Islet precursor cell (in vitro differentiated cells): ENCODE measurements at regions not wholly inside any gene's neighbourhood (a gene's known extent, or its start where the extent isn't known, plus 50 kb on each side); places are given as distances from the start of the nearest gene placed in this dataset.
"Not testable (repeated sequence)": the region's sequence is repeated elsewhere in the genome, so short reads cannot be mapped to it uniquely, and the experiment has no call there.

Experiments
- DNase-seq: peaks from one replicate; pipeline ENCODE4 v3.0.0-alpha.2; 2018

GRCh38 chr2:76697439-76697838, 824.7 kb downstream of the LRRTM4 start:
- not testable (repeated sequence) for DNase-seq

GRCh38 chr2:76692908-76693307, 829.3 kb downstream of the LRRTM4 start:
- peak; percentile 87 for DNase-seq

GRCh38 chr2:76688732-76689131, 833.4 kb downstream of the LRRTM4 start:
- no peak for DNase-seq

GRCh38 chr2:76687923-76688322, 834.3 kb downstream of the LRRTM4 start:
- no peak for DNase-seq

DNA sequence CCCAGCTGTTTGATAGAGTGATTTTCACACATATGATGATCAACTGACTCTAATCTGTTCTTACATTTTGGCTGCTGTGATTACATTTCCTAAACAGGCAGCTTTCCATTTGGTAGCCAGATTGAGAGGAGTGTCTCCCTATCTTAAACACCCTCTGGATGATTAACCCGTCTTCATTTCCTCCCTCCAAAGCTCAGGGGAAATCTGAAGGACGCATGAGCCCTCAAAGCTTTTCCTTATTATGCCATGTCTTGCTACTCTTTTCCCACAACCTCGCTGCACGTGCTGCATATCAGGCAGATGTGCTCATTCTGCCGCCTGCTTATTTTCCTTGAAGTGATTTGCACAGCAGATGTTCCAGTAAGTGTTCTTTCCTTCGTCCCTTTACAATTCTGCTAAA, 837.4 kb downstream of the LRRTM4 start:
- no peak for DNase-seq

GRCh38 chr2:76679025-76679396, 843.2 kb downstream of the LRRTM4 start:
- no peak for DNase-seq

- no peak for DNase-seq
Observed at GRCh38 chr2:76678383-76679024, 843.7 kb downstream of the LRRTM4 start.

GRCh38 chr2:76675212-76675611, 847.0 kb downstream of the LRRTM4 start:
- no peak for DNase-seq

DNA sequence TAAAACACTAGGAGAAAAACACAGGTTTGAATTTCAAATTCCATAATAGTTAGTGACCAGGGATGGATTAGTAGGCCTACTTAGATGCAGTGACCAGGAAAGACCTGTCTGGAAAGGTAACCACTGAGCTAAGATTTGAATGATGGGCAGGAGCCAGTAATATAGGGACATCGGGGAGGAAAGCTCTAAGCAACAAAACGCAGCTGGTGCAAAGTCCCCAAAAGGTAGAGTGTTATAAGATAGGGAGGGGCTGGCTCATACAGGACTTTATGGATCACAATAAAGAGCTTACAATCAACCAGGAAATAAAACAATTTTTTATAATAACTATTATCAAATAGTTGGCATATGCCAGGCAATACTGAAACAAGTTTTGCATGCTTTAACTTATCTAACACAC, 849.4 kb downstream of the LRRTM4 start:
- no peak for DNase-seq

DNA sequence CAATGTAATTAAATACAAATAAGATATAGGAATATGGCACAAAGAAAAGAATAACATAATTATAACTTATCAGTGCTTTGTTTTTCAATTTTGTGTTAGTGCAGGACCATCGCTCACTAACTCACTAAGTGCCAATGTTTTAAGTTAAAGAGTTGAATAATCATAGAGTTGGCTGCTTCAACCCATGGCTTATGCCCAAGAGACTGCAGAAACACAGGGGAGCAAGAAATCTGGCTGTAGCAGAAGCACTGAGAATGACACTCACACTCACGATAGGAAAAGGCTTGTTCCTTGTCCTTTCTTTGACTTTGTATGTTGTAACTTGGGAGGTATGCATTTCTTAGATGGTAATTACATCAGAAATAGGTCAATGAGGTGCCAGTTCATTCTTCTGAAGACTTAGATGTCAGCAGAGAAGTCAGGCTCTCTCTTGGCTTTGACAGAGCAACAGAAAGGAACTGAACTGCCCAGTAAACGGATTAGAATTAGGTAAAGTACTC, 852.2 kb downstream of the LRRTM4 start:
- DNase-seq = no peak

GRCh38 chr2:76668279-76668678, 853.9 kb downstream of the LRRTM4 start:
- DNase-seq = no peak

DNA sequence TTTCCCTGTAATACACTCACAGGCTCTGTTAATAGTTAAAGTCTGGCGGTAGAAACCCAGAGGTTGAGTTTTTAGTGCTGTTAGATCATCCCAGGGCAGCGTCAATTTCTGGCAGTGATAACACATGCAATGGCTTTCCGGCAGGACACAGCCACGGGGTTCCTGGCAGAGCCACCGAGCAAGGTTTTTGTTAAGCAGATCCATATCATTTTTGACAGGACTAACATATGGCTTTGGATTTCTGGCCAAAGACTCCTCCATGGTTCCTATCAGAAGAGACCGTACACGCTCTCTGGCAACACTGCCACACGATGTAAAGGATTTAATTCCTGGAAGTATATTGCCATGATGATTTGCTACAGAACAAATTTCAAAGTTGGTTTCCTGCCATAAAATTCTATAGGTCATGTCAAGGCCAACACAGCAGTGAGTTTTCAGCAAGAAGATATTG, 854.3 kb downstream of the LRRTM4 start:
- no peak for DNase-seq

GRCh38 chr2:76642129-76642528, 880.0 kb downstream of the LRRTM4 start:
- DNase-seq = peak; percentile 54

DNA sequence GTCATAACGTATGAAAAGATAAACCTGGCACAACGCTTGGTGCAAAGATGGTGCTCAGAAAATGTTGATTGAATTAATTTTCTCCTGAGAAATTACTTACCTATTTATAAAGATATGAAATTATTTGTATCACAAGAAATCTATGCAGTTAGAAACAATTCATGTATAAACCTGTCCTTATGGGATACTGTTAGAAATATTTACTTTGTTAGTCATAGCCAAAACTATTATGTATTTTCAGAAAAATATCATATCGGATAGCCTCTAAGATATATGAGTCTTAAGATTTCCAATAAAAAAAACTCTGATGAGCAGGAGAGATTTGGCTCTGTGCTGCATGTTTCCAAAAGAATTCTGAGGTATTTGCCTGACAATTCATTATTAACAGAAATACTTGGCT, 880.7 kb downstream of the LRRTM4 start:
- no peak for DNase-seq

GRCh38 chr2:76640905-76641304, 881.3 kb downstream of the LRRTM4 start:
- no peak for DNase-seq

- no peak for DNase-seq
Observed at GRCh38 chr2:76639171-76639680, 883.0 kb downstream of the LRRTM4 start.

GRCh38 chr2:76633276-76633921, 888.8 kb downstream of the LRRTM4 start:
- DNase-seq = no peak

DNA sequence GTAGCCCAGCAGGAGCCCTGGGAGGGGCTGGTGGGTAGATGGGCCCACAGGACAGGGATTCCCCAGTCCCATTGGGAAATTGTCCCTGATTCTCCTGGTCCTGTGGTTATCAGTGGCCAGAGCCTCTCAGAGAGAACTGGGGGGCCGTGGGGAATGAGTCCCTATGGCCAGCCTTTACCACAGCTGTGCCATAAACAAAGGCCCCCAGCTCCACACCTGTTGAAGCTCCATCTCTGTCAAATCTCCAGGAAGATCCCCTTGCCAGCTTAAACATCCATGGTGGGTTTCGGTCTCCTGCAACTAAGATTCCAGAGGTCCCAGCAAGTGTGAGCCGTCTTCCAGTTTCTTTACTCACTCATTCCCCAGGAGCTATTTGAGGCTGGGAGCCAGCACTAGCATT, 897.1 kb downstream of the LRRTM4 start:
- DNase-seq = no peak

DNA sequence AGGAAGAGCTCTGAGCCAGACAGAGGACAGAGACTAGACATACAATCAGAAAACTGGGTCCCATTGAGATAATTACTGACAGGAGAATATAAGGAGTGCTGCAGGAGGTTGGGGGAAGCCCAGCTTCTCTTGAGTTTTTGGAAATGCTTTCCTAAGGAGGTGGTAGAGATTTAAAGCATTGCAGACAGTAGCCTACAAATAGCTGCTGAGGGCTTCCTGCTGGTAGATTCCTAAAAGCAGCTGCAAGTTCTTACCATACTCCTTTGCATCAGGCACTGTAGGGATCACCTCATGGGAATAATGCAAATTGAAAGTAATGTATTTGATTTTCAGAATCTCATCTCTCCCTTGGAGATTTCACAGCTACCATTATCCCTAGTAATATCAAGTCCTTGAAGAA, 902.6 kb upstream of the GCFC2 start:
- no peak for DNase-seq

- no peak for DNase-seq
Observed at GRCh38 chr2:76612764-76613163, 902.0 kb upstream of the GCFC2 start.

DNA sequence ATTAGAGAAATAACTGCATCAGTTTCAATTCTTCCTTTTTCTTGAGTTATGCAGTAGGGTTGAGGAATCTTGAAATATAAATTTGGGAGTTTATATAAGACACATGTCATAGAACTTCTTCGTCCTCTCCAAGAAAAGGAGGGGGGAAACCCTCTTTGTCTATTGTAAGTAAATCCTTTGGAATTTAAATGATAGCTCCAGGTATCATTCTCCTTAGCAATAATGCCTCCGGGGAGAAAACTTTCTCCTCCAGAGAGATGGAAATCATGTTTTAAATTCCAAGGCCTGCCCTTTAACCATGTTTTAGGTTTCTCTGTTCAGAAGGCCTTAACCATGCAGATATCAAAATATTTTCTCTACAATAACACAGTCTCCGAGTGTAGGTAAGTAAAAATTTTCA, 899.7 kb upstream of the GCFC2 start:
- DNase-seq = no peak

DNA sequence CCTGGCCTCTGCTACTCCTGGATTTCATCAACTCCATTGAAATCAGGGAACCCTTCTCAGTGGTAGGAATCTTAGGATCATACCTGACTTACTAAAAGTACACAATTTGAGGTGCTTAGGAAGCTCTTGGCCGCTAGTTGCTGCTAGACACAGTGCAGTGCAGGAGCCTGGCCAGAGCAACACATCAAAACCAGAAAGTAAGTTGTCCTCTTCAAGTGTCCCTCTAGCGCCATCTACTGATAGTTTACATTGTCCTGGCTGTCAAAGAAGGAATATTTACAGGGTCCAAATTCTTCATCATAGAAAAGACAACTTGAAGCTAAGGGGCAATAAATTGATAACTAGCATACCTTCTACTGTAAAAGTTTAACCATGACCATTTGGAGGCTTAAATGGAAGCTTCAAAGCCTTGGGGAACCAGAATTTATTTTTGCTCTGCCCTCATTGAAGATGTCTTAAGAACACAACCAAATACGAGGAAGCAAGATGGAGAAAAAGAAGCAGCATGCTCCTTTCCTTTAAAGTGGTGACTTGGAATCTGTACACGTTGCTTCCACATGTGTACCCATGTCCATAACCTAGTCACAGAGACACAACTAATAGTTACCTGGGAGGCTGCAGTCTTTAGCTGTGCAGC, 889.1 kb upstream of the GCFC2 start:
- DNase-seq = peak; percentile 90

DNA sequence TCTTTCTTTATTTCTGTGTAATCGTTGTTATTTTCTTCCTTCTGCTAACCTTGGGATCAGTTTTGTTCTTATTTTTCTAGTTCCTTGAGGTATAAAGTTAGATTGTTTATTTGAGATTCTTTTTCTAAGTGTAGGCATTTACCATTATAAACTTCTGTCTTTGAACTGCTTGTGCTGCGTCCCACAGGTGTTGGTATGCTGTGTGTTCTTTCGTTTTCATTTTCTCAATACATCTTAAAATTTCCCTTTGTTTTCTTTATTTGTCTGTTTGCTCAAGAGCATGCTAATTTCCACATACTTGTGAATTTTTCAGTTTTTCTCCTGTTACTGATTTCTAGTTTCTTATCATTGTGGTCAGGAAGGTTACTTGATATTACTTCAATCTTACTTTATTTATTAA, 873.8 kb upstream of the GCFC2 start:
- DNase-seq = no peak

DNA sequence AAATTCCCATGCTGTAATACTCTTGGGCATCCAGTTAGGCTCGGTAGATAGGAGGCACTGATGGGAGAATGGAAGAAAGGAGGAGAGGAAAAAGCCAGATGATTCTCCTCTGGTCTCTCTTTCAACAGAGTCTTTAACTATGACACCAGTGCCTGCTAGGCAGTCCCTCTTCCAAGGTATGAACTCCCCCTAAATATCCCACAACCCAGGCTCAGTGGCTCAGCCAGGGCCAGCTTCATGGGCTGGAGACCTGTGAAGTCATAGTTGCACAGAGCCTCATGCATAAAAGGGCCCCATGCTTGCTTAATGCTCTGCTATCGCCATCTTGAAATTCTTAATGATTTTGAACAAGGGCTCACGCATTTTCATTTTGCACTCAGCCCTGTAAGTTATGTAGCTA, 869.2 kb upstream of the GCFC2 start:
- DNase-seq = no peak
